Heart left ventricle (tissue), 16 donors: ENCODE measurements at regions not wholly inside any gene's neighbourhood (a gene's known extent, or its start where the extent isn't known, plus 50 kb on each side); places are given as distances from the start of the nearest gene placed in this dataset.

Experiments used
- ATAC-seq, 4 donors: fragments of 200-7000 bp; cut with Tn5 transposase; one replicate each; pipeline ENCODE4 v1.9.1; 2020 to 2022; ENCODE audit warnings: moderate library complexity in 4 of 4, mild to moderate bottlenecking in 3 of 4, moderate number of reproducible peaks in 1 of 4
- DNase-seq, 5 donors: peaks; one replicate each; pipeline ENCODE4 v3.0.0-alpha.2; 2020
- H3K27ac ChIP-seq, 12 donors: fragments of 200-600 bp; sonication (generic) in 4 of 12; one replicate each; pipeline versions ENCODE4 v1.5.0 to v1.8.0; 2016 to 2022; ENCODE audit warnings: mild to moderate bottlenecking in 2 of 12
- H3K27me3 ChIP-seq, 9 donors: fragments of 200-600 bp; sonication (generic) in 2 of 9; one replicate each; pipeline versions ENCODE4 v1.5.1 to v1.8.0; 2016 to 2022; ENCODE audit warnings: mild to moderate bottlenecking in 3 of 9
- H3K36me3 ChIP-seq, 9 donors: fragments of 200-600 bp; sonication (generic) in 2 of 9; one replicate each; pipeline versions ENCODE4 v1.5.0 to v1.8.0; 2018 to 2022; ENCODE audit warnings: mild to moderate bottlenecking in 2 of 9
- H3K4me1 ChIP-seq, 12 donors: fragments of 200-600 bp; sonication (generic) in 4 of 12; one replicate each; pipeline versions ENCODE4 v1.5.0 to v1.8.0; 2016 to 2022; ENCODE audit warnings: mild to moderate bottlenecking in 3 of 12
- H3K4me3 ChIP-seq, 12 donors: fragments of 200-600 bp; sonication (generic) in 4 of 12; one replicate each; pipeline versions ENCODE4 v1.5.0 to v1.8.0; 2017 to 2022; ENCODE audit warnings: mild to moderate bottlenecking in 9 of 12, moderate library complexity in 4 of 12
- H3K9me3 ChIP-seq, 12 donors: fragments of 200-600 bp; sonication (generic) in 4 of 12; one replicate each; pipeline versions ENCODE4 v1.5.0 to v1.8.0; 2016 to 2022; ENCODE audit warnings: mild to moderate bottlenecking in 1 of 12
- POLR2A ChIP-seq, 2 donors: fragments of 450-650 bp; IDR thresholded peaks; one replicate each; pipeline ENCODE4 v1.6.1; 2017; ENCODE audit warnings: antibody characterized with exemption in 2 of 2, mild to moderate bottlenecking in 2 of 2, moderate library complexity in 2 of 2
- WGBS, 4 donors: extraction: QIAGEN DNeasy Blood & Tissue Kit in 2 of 4; methylation state at CpG; one replicate each; pipeline versions ENCODE4 v1.1.5 to v1.1.7; 2013 to 2018; 5-methylcytosine and 5-hydroxymethylcytosine counted together
- intact Hi-C, 10 donors: fragments of 100-400 bp; cut with DNase I; formaldehyde crosslinking; loops; one replicate each; pipeline versions ENCODE4 v1.11.1 to v1.14.2; 2022
- TF ChIP-seq, protein P1 (sequence below), 12 donors: fragments of 200-600 bp; sonication (generic) in 4 of 12; IDR thresholded peaks; one replicate each; pipeline versions ENCODE4 v1.5.0 to v1.8.0; 2018 to 2022; ENCODE audit warnings: antibody characterized with exemption in 12 of 12, mild to moderate bottlenecking in 5 of 12
- donor health status: ischemic (EF 13 %, LVEDD 7.1; RV severe dilation, severe dysfunction).
- donor health status: healthy with polysubstance abuse.
- donor health status: DM: no; HTN: yes; CAD: no.
- donor health status: DM: no; HTN: no; CAD: no.
- donor health status: ischemic (EF 25% LVEDD 6.9; RV normal size, moderate dysfunction).
- donor health status: ischemic (EF 25% LVEDD 5.7; RV mildly dilated, moderate dysfunction).
- donor health status: healthy.
- donor health status: DM: yes; HTN: yes; CAD: no.
- donor health status: ischemic (EF 35%, LVEDD 5.7; RV mildly dilated, moderate dysfunction).
- donor health status: nonischemic (EF 11% LVEDD 7.7; RV severe dilation, severe dysfunction).
- donor health status: DM: yes; HTN: yes; CAD: no.
- donor health status: PGD.
- donor health status: ischemic (EF 29% LVEDD 5.4; RV normal size, mild dysfunction).
- donor health status: nonischemic (EF 23%, LVEDD 6.1; RV moderate dilation, normal function).

DNA sequence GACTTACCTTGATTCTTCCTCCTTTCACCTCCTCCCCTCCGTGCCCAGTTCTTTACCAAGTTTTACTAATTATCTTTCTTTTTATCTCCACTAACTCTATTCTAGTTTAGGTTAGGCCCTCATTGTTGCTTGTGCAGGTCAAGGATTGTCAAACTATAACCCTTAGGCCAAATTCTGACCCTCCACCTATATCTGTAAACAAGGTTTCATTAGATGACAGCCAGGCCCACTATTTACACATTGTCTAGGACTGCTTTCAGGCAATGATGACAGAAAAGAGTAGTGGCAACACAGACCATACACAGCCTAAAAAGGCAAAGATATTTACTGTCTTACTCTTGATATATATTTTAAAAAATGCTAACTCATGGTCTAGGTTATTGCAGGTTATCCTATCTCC, 212.0 kb downstream of the RAD51AP2 start:
- Histone ChIP-seq H3K4me1 (no peaks in the 10 kb centered on the region), H3K36me3 (no peaks in the 10 kb centered on the region), H3K9me3 (no peaks in the 10 kb centered on the region), H3K27ac (no peak overlapping the region), H3K4me3 (no peak overlapping the region), H3K27me3 (no peaks in the 10 kb centered on the region)
- WGBS, 4 donors: 88 to 96% (median 95%) methylated on average over 1 of the region's 1 CpG
- DNase-seq (no peak), ATAC-seq (no peak)
- intact Hi-C loops: loop anchor here in 3 of 10 donors (5.0 to 10.0 kb wide), 3 partner anchors 269 to 534 kb away; no protein-coding TSS in a partner anchor
- no peak for TF ChIP-seq POLR2A (IDR thresholded peaks at IDR 0.05)
- TF ChIP-seq, protein P1, sequence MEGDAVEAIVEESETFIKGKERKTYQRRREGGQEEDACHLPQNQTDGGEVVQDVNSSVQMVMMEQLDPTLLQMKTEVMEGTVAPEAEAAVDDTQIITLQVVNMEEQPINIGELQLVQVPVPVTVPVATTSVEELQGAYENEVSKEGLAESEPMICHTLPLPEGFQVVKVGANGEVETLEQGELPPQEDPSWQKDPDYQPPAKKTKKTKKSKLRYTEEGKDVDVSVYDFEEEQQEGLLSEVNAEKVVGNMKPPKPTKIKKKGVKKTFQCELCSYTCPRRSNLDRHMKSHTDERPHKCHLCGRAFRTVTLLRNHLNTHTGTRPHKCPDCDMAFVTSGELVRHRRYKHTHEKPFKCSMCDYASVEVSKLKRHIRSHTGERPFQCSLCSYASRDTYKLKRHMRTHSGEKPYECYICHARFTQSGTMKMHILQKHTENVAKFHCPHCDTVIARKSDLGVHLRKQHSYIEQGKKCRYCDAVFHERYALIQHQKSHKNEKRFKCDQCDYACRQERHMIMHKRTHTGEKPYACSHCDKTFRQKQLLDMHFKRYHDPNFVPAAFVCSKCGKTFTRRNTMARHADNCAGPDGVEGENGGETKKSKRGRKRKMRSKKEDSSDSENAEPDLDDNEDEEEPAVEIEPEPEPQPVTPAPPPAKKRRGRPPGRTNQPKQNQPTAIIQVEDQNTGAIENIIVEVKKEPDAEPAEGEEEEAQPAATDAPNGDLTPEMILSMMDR (IDR thresholded peaks at IDR 0.05): no peak

DNA sequence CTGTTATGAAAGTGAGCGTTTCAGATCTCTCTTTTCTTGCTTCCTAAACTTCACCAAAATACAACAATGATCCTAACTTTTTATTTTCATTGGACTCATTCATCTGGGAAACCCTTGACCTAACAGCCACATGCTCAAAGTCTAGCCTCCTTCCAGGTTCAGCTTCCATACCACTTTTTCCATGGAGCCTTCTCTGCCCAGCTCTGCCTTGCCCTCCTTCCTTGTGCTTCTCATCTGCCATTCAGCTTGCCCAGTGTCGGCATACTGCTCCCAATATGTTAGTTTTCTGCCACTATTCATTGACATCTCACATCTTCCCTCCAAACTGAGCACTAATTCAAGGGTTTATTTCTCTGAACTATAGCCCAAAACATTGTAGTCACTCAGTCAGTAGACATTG, 214.7 kb downstream of the RAD51AP2 start:
- 45 to 57% (median 53%) methylated on average over 2 of the region's 2 CpGs for WGBS, 4 donors
- no peaks in the 10 kb centered on the region for H3K36me3 ChIP-seq
- intact Hi-C loops: loop anchor here in 2 of 10 donors (10.0 kb wide), 2 partner anchors 271 to 529 kb away; no protein-coding TSS in a partner anchor
- H3K9me3 ChIP-seq: no peaks in the 10 kb centered on the region
- DNase-seq (no peak), ATAC-seq (no peak)
- H3K4me1 ChIP-seq: no peaks in the 10 kb centered on the region
- no peak overlapping the region for H3K4me3 ChIP-seq
- TF ChIP-seq, protein P1 (IDR thresholded peaks at IDR 0.05): no peak
- no peak for TF ChIP-seq POLR2A (IDR thresholded peaks at IDR 0.05)
- no peaks in the 10 kb centered on the region for H3K27me3 ChIP-seq
- H3K27ac ChIP-seq: no peak overlapping the region

- Histone ChIP-seq H3K27me3 (no peaks in the 10 kb centered on the region), H3K9me3 (no peaks in the 10 kb centered on the region), H3K36me3 (no peaks in the 10 kb centered on the region), H3K4me1 (no peaks in the 10 kb centered on the region), H3K4me3 (no peak overlapping the region), H3K27ac (no peak overlapping the region)
- WGBS, 4 donors: 78 to 87% (median 84%) methylated on average over 4 of the region's 4 CpGs
- ATAC-seq (no peak), DNase-seq (no peak)
- TF ChIP-seq, protein P1 (IDR thresholded peaks at IDR 0.05): no peak
- no peak for TF ChIP-seq POLR2A (IDR thresholded peaks at IDR 0.05)
- intact Hi-C loops: loop anchor here in 2 of 10 donors (10.0 kb wide), 2 partner anchors 272 to 528 kb away; no protein-coding TSS in a partner anchor
Measured at GRCh38 chr2:17303054-17303453, 215.2 kb downstream of the RAD51AP2 start.

DNA sequence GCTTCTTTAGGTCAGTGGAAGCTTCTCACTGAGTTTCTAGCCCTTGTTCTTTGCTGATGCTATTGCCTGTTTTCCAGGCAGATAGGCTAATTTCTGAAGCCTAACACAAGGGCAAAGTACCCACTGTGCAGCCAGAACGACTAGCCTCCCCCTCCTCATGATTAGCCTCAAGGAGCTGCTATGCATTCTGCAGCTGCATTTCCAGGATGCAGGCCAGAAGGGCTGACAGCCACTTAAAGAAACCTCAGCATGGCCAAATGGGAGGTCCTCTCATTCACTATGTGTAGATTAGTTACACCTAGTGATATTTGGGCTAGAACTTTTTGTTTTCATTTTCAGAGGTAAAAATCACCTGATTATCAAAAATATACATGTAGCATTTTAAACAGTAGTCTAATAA, 216.0 kb downstream of the RAD51AP2 start:
- no peak for DNase-seq
- Histone ChIP-seq H3K4me3 (no peak overlapping the region), H3K4me1 (no peaks in the 10 kb centered on the region), H3K27ac (no peak overlapping the region), H3K36me3 (no peaks in the 10 kb centered on the region), H3K9me3 (no peaks in the 10 kb centered on the region), H3K27me3 (no peaks in the 10 kb centered on the region)
- 0 to 2% (median 1%) methylated on average over 1 of the region's 1 CpG for WGBS, 4 donors
- intact Hi-C loops: loop anchor here in 2 of 10 donors (10.0 kb wide), 2 partner anchors 273 to 527 kb away; no protein-coding TSS in a partner anchor
- TF ChIP-seq, protein P1 (IDR thresholded peaks at IDR 0.05): no peak
- TF ChIP-seq POLR2A (IDR thresholded peaks at IDR 0.05): no peak
- no peak for ATAC-seq
